Heart left ventricle (tissue), 16 donors: ENCODE measurements at regions not wholly inside any gene's neighbourhood (a gene's known extent, or its start where the extent isn't known, plus 50 kb on each side); places are given as distances from the start of the nearest gene placed in this dataset.

ENCODE experiments used
- ATAC-seq, 4 donors: fragments of 200-7000 bp; cut with Tn5 transposase; one replicate each; pipeline ENCODE4 v1.9.1; 2020 to 2022; ENCODE audit warnings: moderate library complexity in 4 of 4, mild to moderate bottlenecking in 3 of 4, moderate number of reproducible peaks in 1 of 4
- DNase-seq, 5 donors: peaks; one replicate each; pipeline ENCODE4 v3.0.0-alpha.2; 2020
- H3K27ac ChIP-seq, 12 donors: fragments of 200-600 bp; sonication (generic) in 4 of 12; one replicate each; pipeline versions ENCODE4 v1.5.0 to v1.8.0; 2016 to 2022; ENCODE audit warnings: mild to moderate bottlenecking in 2 of 12
- H3K27me3 ChIP-seq, 9 donors: fragments of 200-600 bp; sonication (generic) in 2 of 9; one replicate each; pipeline versions ENCODE4 v1.5.1 to v1.8.0; 2016 to 2022; ENCODE audit warnings: mild to moderate bottlenecking in 3 of 9
- H3K36me3 ChIP-seq, 9 donors: fragments of 200-600 bp; sonication (generic) in 2 of 9; one replicate each; pipeline versions ENCODE4 v1.5.0 to v1.8.0; 2018 to 2022; ENCODE audit warnings: mild to moderate bottlenecking in 2 of 9
- H3K4me1 ChIP-seq, 12 donors: fragments of 200-600 bp; sonication (generic) in 4 of 12; one replicate each; pipeline versions ENCODE4 v1.5.0 to v1.8.0; 2016 to 2022; ENCODE audit warnings: mild to moderate bottlenecking in 3 of 12
- H3K4me3 ChIP-seq, 12 donors: fragments of 200-600 bp; sonication (generic) in 4 of 12; one replicate each; pipeline versions ENCODE4 v1.5.0 to v1.8.0; 2017 to 2022; ENCODE audit warnings: mild to moderate bottlenecking in 9 of 12, moderate library complexity in 4 of 12
- H3K9me3 ChIP-seq, 12 donors: fragments of 200-600 bp; sonication (generic) in 4 of 12; one replicate each; pipeline versions ENCODE4 v1.5.0 to v1.8.0; 2016 to 2022; ENCODE audit warnings: mild to moderate bottlenecking in 1 of 12
- CTCF ChIP-seq, 12 donors: fragments of 200-600 bp; sonication (generic) in 4 of 12; IDR thresholded peaks; one replicate each; pipeline versions ENCODE4 v1.5.0 to v1.8.0; 2018 to 2022; ENCODE audit warnings: antibody characterized with exemption in 12 of 12, mild to moderate bottlenecking in 5 of 12
- POLR2A ChIP-seq, 2 donors: fragments of 450-650 bp; IDR thresholded peaks; one replicate each; pipeline ENCODE4 v1.6.1; 2017; ENCODE audit warnings: antibody characterized with exemption in 2 of 2, mild to moderate bottlenecking in 2 of 2, moderate library complexity in 2 of 2
- WGBS, 4 donors: extraction: QIAGEN DNeasy Blood & Tissue Kit in 2 of 4; methylation state at CpG; one replicate each; pipeline versions ENCODE4 v1.1.5 to v1.1.7; 2013 to 2018; 5-methylcytosine and 5-hydroxymethylcytosine counted together
- intact Hi-C, 10 donors: fragments of 100-400 bp; cut with DNase I; formaldehyde crosslinking; loops; one replicate each; pipeline versions ENCODE4 v1.11.1 to v1.14.2; 2022
- donor health status: ischemic (EF 13 %, LVEDD 7.1; RV severe dilation, severe dysfunction).
- donor health status: healthy with polysubstance abuse.
- donor health status: DM: no; HTN: yes; CAD: no.
- donor health status: DM: no; HTN: no; CAD: no.
- donor health status: ischemic (EF 25% LVEDD 6.9; RV normal size, moderate dysfunction).
- donor health status: ischemic (EF 25% LVEDD 5.7; RV mildly dilated, moderate dysfunction).
- donor health status: healthy.
- donor health status: DM: yes; HTN: yes; CAD: no.
- donor health status: ischemic (EF 35%, LVEDD 5.7; RV mildly dilated, moderate dysfunction).
- donor health status: nonischemic (EF 11% LVEDD 7.7; RV severe dilation, severe dysfunction).
- donor health status: DM: yes; HTN: yes; CAD: no.
- donor health status: PGD.
- donor health status: ischemic (EF 29% LVEDD 5.4; RV normal size, mild dysfunction).
- donor health status: nonischemic (EF 23%, LVEDD 6.1; RV moderate dilation, normal function).

- WGBS, 4 donors, result 80 to 86% (median 82%) methylated on average over 9 of the region's 9 CpGs
- DNase-seq (no peak), ATAC-seq (peak in 3 of 4 donors; percentile 21 to 35 (median 21))
- intact Hi-C loops, result loop anchor here in 2 of 10 donors (10.0 kb wide), 1 partner anchor 119 kb away; no protein-coding TSS in a partner anchor
- TF ChIP-seq POLR2A (IDR thresholded peaks at IDR 0.05) (no peak), CTCF (IDR thresholded peaks at IDR 0.05) (no peak)
- H3K9me3 ChIP-seq, result no peaks in the 10 kb centered on the region
- H3K4me3 ChIP-seq, result no peak overlapping the region
- H3K36me3 ChIP-seq, result no peaks in the 10 kb centered on the region
- peaks cover 0 to 21% (median under 1%) of the 10 kb centered on the region in 12 donors for H3K4me1 ChIP-seq
- no peak overlapping the region for H3K27ac ChIP-seq
- no peaks in the 10 kb centered on the region for H3K27me3 ChIP-seq
Measured at GRCh38 chr21:28233536-28234220, 759.0 kb downstream of the LTN1 start.

GRCh38 chr21:28230559-28230958 is 762.1 kb downstream of the LTN1 start:
- H3K27me3 ChIP-seq, result no peaks in the 10 kb centered on the region
- TF ChIP-seq CTCF (IDR thresholded peaks at IDR 0.05), result no peak
- no peak for TF ChIP-seq POLR2A (IDR thresholded peaks at IDR 0.05)
- intact Hi-C loops, result loop anchor here in 2 of 10 donors (10.0 kb wide), 1 partner anchor 116 kb away; no protein-coding TSS in a partner anchor
- no peaks in the 10 kb centered on the region for H3K36me3 ChIP-seq
- ATAC-seq, result no peak
- peaks cover 0 to 24% (median 0%) of the 10 kb centered on the region in 12 donors for H3K4me1 ChIP-seq
- H3K4me3 ChIP-seq, result no peak overlapping the region
- no peak overlapping the region for H3K27ac ChIP-seq
- H3K9me3 ChIP-seq, result no peaks in the 10 kb centered on the region
- 0 to 17% (median 3%) methylated on average over 1 of the region's 1 CpG for WGBS, 4 donors
- DNase-seq, result no peak

GRCh38 chr21:28229814-28230213 is 762.9 kb downstream of the LTN1 start:
- DNase-seq (no peak), ATAC-seq (no peak)
- Histone ChIP-seq H3K36me3 (no peaks in the 10 kb centered on the region), H3K4me3 (no peak overlapping the region), H3K27me3 (no peaks in the 10 kb centered on the region), H3K4me1 (peaks cover 0 to 17% (median 0%) of the 10 kb centered on the region in 12 donors), H3K9me3 (no peaks in the 10 kb centered on the region), H3K27ac (no peak overlapping the region)
- intact Hi-C loops, result loop anchor here in 2 of 10 donors (10.0 kb wide), 1 partner anchor 115 kb away; no protein-coding TSS in a partner anchor
- TF ChIP-seq POLR2A (IDR thresholded peaks at IDR 0.05), result no peak
- TF ChIP-seq CTCF (IDR thresholded peaks at IDR 0.05), result no peak
- 82 to 89% (median 83%) methylated on average over 4 of the region's 4 CpGs for WGBS, 4 donors

GRCh38 chr21:28228636-28228995 is 764.1 kb downstream of the LTN1 start:
- ATAC-seq, result no peak
- Histone ChIP-seq H3K27ac (no peak overlapping the region), H3K4me3 (no peak overlapping the region), H3K27me3 (no peaks in the 10 kb centered on the region), H3K4me1 (peaks cover 0 to 10% (median 0%) of the 10 kb centered on the region in 12 donors), H3K36me3 (no peaks in the 10 kb centered on the region), H3K9me3 (no peaks in the 10 kb centered on the region)
- DNase-seq, result no peak
- 86 to 92% (median 90%) methylated on average over 2 of the region's 2 CpGs for WGBS, 4 donors
- intact Hi-C loops, result no loop called here
- TF ChIP-seq POLR2A (IDR thresholded peaks at IDR 0.05) (no peak), CTCF (IDR thresholded peaks at IDR 0.05) (no peak)
